ENCODE measurements at regions not wholly inside any gene's neighbourhood (a gene's known extent, or its start where the extent isn't known, plus 50 kb on each side); places are given as distances from the start of the nearest gene placed in this dataset.
"Not testable (repeated sequence)": the region's sequence is repeated elsewhere in the genome, so short reads cannot be mapped to it uniquely, and the experiment has no call there.

DNA sequence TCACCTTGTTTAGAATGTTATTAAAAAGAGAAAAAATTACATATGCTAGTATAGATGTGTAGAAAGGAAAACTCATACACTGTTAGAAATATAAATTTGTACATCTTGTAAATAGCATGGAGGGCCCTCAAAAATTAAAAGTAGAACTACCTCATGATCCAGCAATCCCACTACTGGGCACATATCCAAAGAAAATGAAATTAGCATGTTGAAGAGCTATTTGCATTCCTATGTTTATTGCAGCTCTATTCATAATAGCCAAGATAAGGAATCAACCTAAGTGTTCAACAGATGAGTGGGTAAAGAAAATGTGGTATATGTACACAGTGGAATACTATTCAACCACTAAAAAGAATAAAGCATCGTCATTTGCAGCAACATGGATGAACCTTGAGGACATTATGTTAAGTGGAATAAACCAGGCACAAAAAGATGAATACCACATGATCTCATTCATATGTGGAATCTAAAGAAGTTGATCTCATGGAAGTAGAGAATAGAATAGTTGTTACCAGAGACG lies 251.5 kb upstream of the THUMPD2 start:
- TF ChIP-seq, protein P1, sequence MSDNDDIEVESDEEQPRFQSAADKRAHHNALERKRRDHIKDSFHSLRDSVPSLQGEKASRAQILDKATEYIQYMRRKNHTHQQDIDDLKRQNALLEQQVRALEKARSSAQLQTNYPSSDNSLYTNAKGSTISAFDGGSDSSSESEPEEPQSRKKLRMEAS (IDR thresholded peaks at IDR 0.05; ENCODE audit: low read depth, low read length): no peak
- no peak for TF ChIP-seq POLR2A (IDR thresholded peaks at IDR 0.05; ENCODE audit: extremely low read depth, insufficient read length)
- TF ChIP-seq, protein P2, sequence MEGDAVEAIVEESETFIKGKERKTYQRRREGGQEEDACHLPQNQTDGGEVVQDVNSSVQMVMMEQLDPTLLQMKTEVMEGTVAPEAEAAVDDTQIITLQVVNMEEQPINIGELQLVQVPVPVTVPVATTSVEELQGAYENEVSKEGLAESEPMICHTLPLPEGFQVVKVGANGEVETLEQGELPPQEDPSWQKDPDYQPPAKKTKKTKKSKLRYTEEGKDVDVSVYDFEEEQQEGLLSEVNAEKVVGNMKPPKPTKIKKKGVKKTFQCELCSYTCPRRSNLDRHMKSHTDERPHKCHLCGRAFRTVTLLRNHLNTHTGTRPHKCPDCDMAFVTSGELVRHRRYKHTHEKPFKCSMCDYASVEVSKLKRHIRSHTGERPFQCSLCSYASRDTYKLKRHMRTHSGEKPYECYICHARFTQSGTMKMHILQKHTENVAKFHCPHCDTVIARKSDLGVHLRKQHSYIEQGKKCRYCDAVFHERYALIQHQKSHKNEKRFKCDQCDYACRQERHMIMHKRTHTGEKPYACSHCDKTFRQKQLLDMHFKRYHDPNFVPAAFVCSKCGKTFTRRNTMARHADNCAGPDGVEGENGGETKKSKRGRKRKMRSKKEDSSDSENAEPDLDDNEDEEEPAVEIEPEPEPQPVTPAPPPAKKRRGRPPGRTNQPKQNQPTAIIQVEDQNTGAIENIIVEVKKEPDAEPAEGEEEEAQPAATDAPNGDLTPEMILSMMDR (IDR thresholded peaks at IDR 0.05; ENCODE audit: low read depth, low read length): no peak
- no peak for DNase-seq (ENCODE audit: low read depth)
- H3K4me3 ChIP-seq (ENCODE audit: low read depth, low read length): no peak overlapping the region

- no peak overlapping the region for H3K4me3 ChIP-seq (ENCODE audit: low read depth, low read length)
- DNase-seq (ENCODE audit: low read depth): no peak
- no peak for TF ChIP-seq MYC (IDR thresholded peaks at IDR 0.05; ENCODE audit: low read depth, low read length)
- TF ChIP-seq POLR2A (IDR thresholded peaks at IDR 0.05; ENCODE audit: extremely low read depth, insufficient read length): no peak
- TF ChIP-seq, protein P2 (IDR thresholded peaks at IDR 0.05; ENCODE audit: low read depth, low read length): no peak
- TF ChIP-seq, protein P1 (IDR thresholded peaks at IDR 0.05; ENCODE audit: low read depth, low read length): no peak
Observed at GRCh38 chr2:40028792-40029488, 249.9 kb upstream of the THUMPD2 start.

GRCh38 chr2:40027968-40028367 lies 248.9 kb upstream of the THUMPD2 start:
- H3K4me3 ChIP-seq (ENCODE audit: low read depth, low read length): no peak overlapping the region
- TF ChIP-seq POLR2A (IDR thresholded peaks at IDR 0.05; ENCODE audit: extremely low read depth, insufficient read length): no peak
- no peak for TF ChIP-seq MYC (IDR thresholded peaks at IDR 0.05; ENCODE audit: low read depth, low read length)
- TF ChIP-seq, protein P2 (IDR thresholded peaks at IDR 0.05; ENCODE audit: low read depth, low read length): no peak
- TF ChIP-seq, protein P1 (IDR thresholded peaks at IDR 0.05; ENCODE audit: low read depth, low read length): no peak

DNA sequence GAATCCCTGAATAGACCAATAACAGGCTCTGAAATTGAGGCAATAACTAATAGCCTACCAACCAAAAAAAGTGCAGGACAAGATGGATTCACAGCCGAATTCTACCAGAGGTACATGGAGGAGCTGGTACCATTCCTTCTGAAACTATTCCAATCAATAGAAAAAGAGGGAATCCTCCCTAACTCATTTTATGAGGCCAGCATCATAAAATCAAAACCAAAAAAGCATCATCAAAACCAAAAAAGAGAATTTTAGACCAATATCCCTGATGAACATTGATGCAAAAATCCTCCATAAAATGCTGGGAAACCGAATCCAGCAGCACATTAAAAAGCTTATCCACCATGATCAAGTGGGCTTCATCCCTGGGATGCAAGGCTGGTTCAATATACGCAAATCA lies 246.2 kb upstream of the THUMPD2 start:
- not testable (repeated sequence) for DNase-seq (ENCODE audit: low read depth); H3K4me3 ChIP-seq (ENCODE audit: low read depth, low read length)

More at GRCh38 chr2:40027968-40028367, 248.9 kb upstream of the THUMPD2 start:
- no peak for DNase-seq (ENCODE audit: low read depth)

- no peak for DNase-seq (ENCODE audit: low read depth)
- H3K4me3 ChIP-seq (ENCODE audit: low read depth, low read length): no peak overlapping the region
- TF ChIP-seq, protein P1 (IDR thresholded peaks at IDR 0.05; ENCODE audit: low read depth, low read length): no peak
- TF ChIP-seq MYC (IDR thresholded peaks at IDR 0.05; ENCODE audit: low read depth, low read length) (no peak), POLR2A (IDR thresholded peaks at IDR 0.05; ENCODE audit: extremely low read depth, insufficient read length) (no peak)
- TF ChIP-seq, protein P2 (IDR thresholded peaks at IDR 0.05; ENCODE audit: low read depth, low read length): no peak
Observed at GRCh38 chr2:40020997-40021396, 241.9 kb upstream of the THUMPD2 start.

DNA sequence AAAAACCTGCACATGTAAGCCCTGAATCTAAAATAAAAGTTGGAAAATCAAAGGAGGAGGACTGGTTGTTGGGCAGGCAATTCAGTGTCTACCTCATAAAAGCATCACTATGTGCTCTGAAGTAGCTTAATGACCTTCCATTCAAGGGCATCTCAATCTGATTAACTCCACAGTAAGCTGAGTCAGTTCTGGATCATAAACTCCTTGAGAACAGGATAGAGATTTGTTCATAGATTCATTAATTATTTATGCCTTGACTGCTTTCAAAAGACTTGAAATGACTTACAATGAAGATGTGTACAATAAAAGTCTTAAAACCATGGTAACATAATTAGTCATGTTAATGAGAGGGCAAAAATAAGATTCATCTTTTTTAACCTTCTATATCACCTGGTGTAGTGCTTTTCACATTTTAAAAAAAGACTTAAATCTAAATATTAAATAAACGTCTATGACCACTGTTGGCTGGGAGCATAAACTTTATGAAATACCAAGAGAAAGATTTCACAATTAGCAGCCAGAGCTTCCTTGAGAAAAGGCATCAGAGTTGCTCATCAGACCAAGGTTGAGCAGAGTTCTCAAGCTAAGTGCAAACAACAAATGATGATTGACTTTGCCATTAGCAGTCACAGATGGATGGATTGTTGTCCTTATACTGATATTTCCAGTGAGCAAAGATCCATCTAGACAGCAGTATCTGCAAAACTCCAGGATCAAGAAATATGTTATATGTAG lies 237.3 kb upstream of the THUMPD2 start:
- no peak for DNase-seq (ENCODE audit: low read depth)
- TF ChIP-seq, protein P1 (IDR thresholded peaks at IDR 0.05; ENCODE audit: low read depth, low read length): no peak
- TF ChIP-seq MYC (IDR thresholded peaks at IDR 0.05; ENCODE audit: low read depth, low read length) (no peak), POLR2A (IDR thresholded peaks at IDR 0.05; ENCODE audit: extremely low read depth, insufficient read length) (no peak)
- TF ChIP-seq, protein P2 (IDR thresholded peaks at IDR 0.05; ENCODE audit: low read depth, low read length): no peak
- H3K4me3 ChIP-seq (ENCODE audit: low read depth, low read length): no peak overlapping the region

- H3K4me3 ChIP-seq (ENCODE audit: low read depth, low read length): not testable (repeated sequence)
Observed at GRCh38 chr2:40013962-40014361, 234.9 kb upstream of the THUMPD2 start.

More at GRCh38 chr2:40013962-40014361, 234.9 kb upstream of the THUMPD2 start:
- DNase-seq (ENCODE audit: low read depth): not testable (repeated sequence)

Measured in NB4 (cell line).